Epithelial cell of esophagus (primary cell): ENCODE measurements at regions not wholly inside any gene's neighbourhood (a gene's known extent, or its start where the extent isn't known, plus 50 kb on each side); places are given as distances from the start of the nearest gene placed in this dataset.
"Not testable (repeated sequence)": the region's sequence is repeated elsewhere in the genome, so short reads cannot be mapped to it uniquely, and the experiment has no call there.

Experiments used
- DNase-seq: peaks from one replicate; pipeline ENCODE4 v3.0.0; 2010; ENCODE audit warnings: low read depth
- H3K4me3 ChIP-seq: 2 replicates; pipeline ENCODE4 v1.5.1; 2011; ENCODE audit warnings: mild to moderate bottlenecking, low read length, control low read depth
- CTCF ChIP-seq: IDR thresholded peaks from 2 replicates; pipeline ENCODE4 v1.5.1; 2011; ENCODE audit warnings: low read depth, mild to moderate bottlenecking, low read length, control low read depth, inconsistent platforms; ENCODE audit not compliant: insufficient read depth; ENCODE audit errors: missing control alignments

GRCh38 chr3:173287361-173287760 is 110.2 kb upstream of the NLGN1 start:
- no peak for TF ChIP-seq CTCF
- no peak overlapping the region for H3K4me3 ChIP-seq
- peak; percentile 5 for DNase-seq

- H3K4me3 ChIP-seq, DNase-seq: not testable (repeated sequence)
These were observed 111.0 kb upstream of the NLGN1 start for GRCh38 chr3:173286507-173286906.

- no peak for DNase-seq
- no peak for TF ChIP-seq CTCF
These were observed 113.2 kb upstream of the NLGN1 start for GRCh38 chr3:173284301-173284700.

GRCh38 chr3:173275740-173276139 is 121.8 kb upstream of the NLGN1 start:
- DNase-seq: no peak
- TF ChIP-seq CTCF: no peak
- no peak overlapping the region for H3K4me3 ChIP-seq

More at GRCh38 chr3:173284301-173284700, 113.2 kb upstream of the NLGN1 start:
- no peak overlapping the region for H3K4me3 ChIP-seq

- no peak for TF ChIP-seq CTCF
- DNase-seq: no peak
- H3K4me3 ChIP-seq: no peak overlapping the region
These were observed 123.7 kb upstream of the NLGN1 start for GRCh38 chr3:173273838-173274237.

GRCh38 chr3:173268781-173269180 is 127.7 kb upstream of the SPATA16 start:
- H3K4me3 ChIP-seq: no peak overlapping the region
- no peak for TF ChIP-seq CTCF

GRCh38 chr3:173267716-173268115 is 126.7 kb upstream of the SPATA16 start:
- no peak overlapping the region for H3K4me3 ChIP-seq
- TF ChIP-seq CTCF: no peak
- DNase-seq: no peak

More at GRCh38 chr3:173268781-173269180, 127.7 kb upstream of the SPATA16 start:
- no peak for DNase-seq
